GM13976 (cell line): ENCODE measurements at regions not wholly inside any gene's neighbourhood (a gene's known extent, or its start where the extent isn't known, plus 50 kb on each side); places are given as distances from the start of the nearest gene placed in this dataset.

Experiments used
- DNase-seq: peaks from one replicate; pipeline ENCODE4 v3.0.0; 2012; ENCODE audit warnings: low spot score
- CTCF ChIP-seq: IDR thresholded peaks from 2 replicates; pipeline ENCODE4 v1.5.1; 2012; ENCODE audit warnings: borderline replicate concordance, mild to moderate bottlenecking; ENCODE audit not compliant: insufficient read depth; ENCODE audit errors: extremely low read depth, missing control alignments, control extremely low read depth
- in situ Hi-C: fragments of 300-500 bp; cut with MboI; formaldehyde crosslinking; loops from one replicate; pipeline ENCODE4 v1.12.0; 2022; ENCODE audit warnings: low sequenced_read_pairs, mixed read lengths, inconsistent platforms; ENCODE audit not compliant: unreplicated experiment

- in situ Hi-C loops = no loop called here
- TF ChIP-seq CTCF = no peak
- DNase-seq = no peak
Measured at GRCh38 chr7:67502929-67503328, 506.3 kb downstream of the TYW1 start.

DNA sequence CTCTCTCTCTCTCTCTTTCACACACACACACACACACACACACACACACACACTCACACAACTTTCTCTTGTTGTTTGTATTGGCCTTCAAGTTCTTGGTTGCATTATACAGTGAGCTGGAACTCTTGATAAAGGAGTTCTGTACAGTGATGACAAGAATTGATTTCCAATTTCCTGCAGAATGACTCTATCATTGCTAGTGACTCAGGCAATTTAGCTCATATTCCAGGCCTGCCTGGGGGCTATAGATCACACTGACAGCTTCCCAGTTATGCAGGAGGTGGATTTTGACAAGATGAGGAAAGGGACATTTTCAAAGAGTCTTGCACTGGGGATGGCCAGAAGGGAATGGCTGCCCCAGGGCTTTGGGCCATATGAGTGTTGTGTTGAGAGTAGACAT, 508.8 kb downstream of the TYW1 start:
- in situ Hi-C loops = no loop called here
- no peak for TF ChIP-seq CTCF
- no peak for DNase-seq

- TF ChIP-seq CTCF = no peak
- no peak for DNase-seq
- in situ Hi-C loops = no loop called here
Measured at GRCh38 chr7:67512481-67512880, 515.8 kb downstream of the TYW1 start.

GRCh38 chr7:67518580-67518979, 521.9 kb downstream of the TYW1 start:
- TF ChIP-seq CTCF = no peak
- no peak for DNase-seq
- in situ Hi-C loops = no loop called here

- no peak for DNase-seq
- in situ Hi-C loops = no loop called here
- no peak for TF ChIP-seq CTCF
Measured at GRCh38 chr7:67519171-67519570, 522.5 kb downstream of the TYW1 start.

- no peak for TF ChIP-seq CTCF
- in situ Hi-C loops = no loop called here
- no peak for DNase-seq
Measured at GRCh38 chr7:67522504-67522903, 525.9 kb downstream of the TYW1 start.

DNA sequence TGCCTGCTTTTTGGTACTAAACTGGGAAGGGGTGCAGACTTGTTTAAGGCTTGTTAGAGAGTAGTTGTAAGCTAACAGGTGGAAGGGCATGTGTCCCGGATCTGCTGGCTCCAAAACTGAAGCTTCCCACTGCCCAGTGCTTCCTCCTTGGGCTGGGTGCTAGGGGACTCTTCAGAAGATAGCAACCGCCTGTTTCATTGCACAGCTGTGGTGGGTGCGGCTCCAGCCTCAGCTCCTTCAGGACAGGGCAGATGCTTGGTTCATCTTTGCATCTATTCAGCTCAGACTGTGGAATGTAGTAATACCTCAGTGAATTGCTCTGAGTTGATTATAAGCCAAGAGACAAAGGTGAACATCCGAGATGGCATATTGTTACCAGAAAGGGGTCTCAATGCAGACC, 527.1 kb downstream of the TYW1 start:
- in situ Hi-C loops = no loop called here
- TF ChIP-seq CTCF = no peak
- DNase-seq = no peak
